ENCODE measurements at regions not wholly inside any gene's neighbourhood (a gene's known extent, or its start where the extent isn't known, plus 50 kb on each side); places are given as distances from the start of the nearest gene placed in this dataset.

GRCh38 chr6:156080371-156080770 is 624.7 kb upstream of the NOX3 start:
- TF ChIP-seq MYC (IDR thresholded peaks at IDR 0.05; ENCODE audit: low read depth, low read length) (no peak), POLR2A (IDR thresholded peaks at IDR 0.05; ENCODE audit: extremely low read depth, insufficient read length) (no peak)
